ENCODE measurements at regions not wholly inside any gene's neighbourhood (a gene's known extent, or its start where the extent isn't known, plus 50 kb on each side); places are given as distances from the start of the nearest gene placed in this dataset.
"Not testable (repeated sequence)": the region's sequence is repeated elsewhere in the genome, so short reads cannot be mapped to it uniquely, and the experiment has no call there.

GRCh38 chr16:5161888-5162287, 64.3 kb upstream of the EEF2KMT start:
- not testable (repeated sequence) for H3K4me1 Mint-ChIP-seq (ENCODE audit: low read depth); H3K27me3 Mint-ChIP-seq (ENCODE audit: low read depth); H3K4me3 Mint-ChIP-seq; H3K27ac Mint-ChIP-seq; DNase-seq; H3K9me3 Mint-ChIP-seq; H3K36me3 Mint-ChIP-seq (ENCODE audit: insufficient read depth in 2 of 2); ATAC-seq (replicated peaks in 1 of 2)

- H3K27ac Mint-ChIP-seq; H3K4me3 Mint-ChIP-seq; H3K4me1 Mint-ChIP-seq (ENCODE audit: low read depth); H3K36me3 Mint-ChIP-seq (ENCODE audit: insufficient read depth in 2 of 2); H3K9me3 Mint-ChIP-seq; ATAC-seq (replicated peaks in 1 of 2); H3K27me3 Mint-ChIP-seq (ENCODE audit: low read depth); DNase-seq: not testable (repeated sequence)
Observed at GRCh38 chr16:5160010-5160409, 62.4 kb upstream of the EEF2KMT start.

GRCh38 chr16:5159537-5159936, 61.9 kb upstream of the EEF2KMT start:
- ATAC-seq (replicated peaks in 1 of 2); H3K27me3 Mint-ChIP-seq (ENCODE audit: low read depth); DNase-seq; H3K27ac Mint-ChIP-seq; H3K36me3 Mint-ChIP-seq (ENCODE audit: insufficient read depth in 2 of 2); H3K4me3 Mint-ChIP-seq; H3K9me3 Mint-ChIP-seq; H3K4me1 Mint-ChIP-seq (ENCODE audit: low read depth): not testable (repeated sequence)

GRCh38 chr16:5158494-5158893, 60.9 kb upstream of the EEF2KMT start:
- ATAC-seq (replicated peaks in 1 of 2) = no peak
- Mint-ChIP-seq H3K27ac (no peak overlapping the region), H3K4me1 (ENCODE audit: low read depth) (no peaks in the 10 kb centered on the region), H3K27me3 (ENCODE audit: low read depth) (no peaks in the 10 kb centered on the region), H3K4me3 (no peak overlapping the region), H3K9me3 (peaks cover 3 to 9% of the 10 kb centered on the region in 2 donors), H3K36me3 (ENCODE audit: insufficient read depth in 2 of 2) (no peaks in the 10 kb centered on the region)
- DNase-seq = no peak

GRCh38 chr16:5156486-5156885, 58.9 kb upstream of the EEF2KMT start:
- H3K27ac Mint-ChIP-seq; H3K27me3 Mint-ChIP-seq (ENCODE audit: low read depth); ATAC-seq (replicated peaks in 1 of 2); H3K9me3 Mint-ChIP-seq; DNase-seq; H3K4me3 Mint-ChIP-seq; H3K4me1 Mint-ChIP-seq (ENCODE audit: low read depth); H3K36me3 Mint-ChIP-seq (ENCODE audit: insufficient read depth in 2 of 2): not testable (repeated sequence)

GRCh38 chr16:5154006-5154405, 56.4 kb upstream of the EEF2KMT start:
- not testable (repeated sequence) for DNase-seq; H3K36me3 Mint-ChIP-seq (ENCODE audit: insufficient read depth in 2 of 2); H3K9me3 Mint-ChIP-seq; H3K27me3 Mint-ChIP-seq (ENCODE audit: low read depth); H3K4me3 Mint-ChIP-seq; H3K27ac Mint-ChIP-seq; H3K4me1 Mint-ChIP-seq (ENCODE audit: low read depth); ATAC-seq (replicated peaks in 1 of 2)

- not testable (repeated sequence) for H3K4me3 Mint-ChIP-seq; H3K27me3 Mint-ChIP-seq (ENCODE audit: low read depth); H3K4me1 Mint-ChIP-seq (ENCODE audit: low read depth); H3K27ac Mint-ChIP-seq; H3K9me3 Mint-ChIP-seq; ATAC-seq (replicated peaks in 1 of 2); DNase-seq; H3K36me3 Mint-ChIP-seq (ENCODE audit: insufficient read depth in 2 of 2)
Observed at GRCh38 chr16:5151409-5151808, 53.8 kb upstream of the EEF2KMT start.
